ENCODE measurements at regions not wholly inside any gene's neighbourhood (a gene's known extent, or its start where the extent isn't known, plus 50 kb on each side); places are given as distances from the start of the nearest gene placed in this dataset.
A peak's percentile ranks its signal among the peaks of the same experiment; 100 is the strongest.

- Mint-ChIP-seq H3K27me3 (ENCODE audit: low read depth) (peaks cover 19% of the 10 kb centered on the region), H3K27ac (ENCODE audit: unreplicated experiment) (no peak overlapping the region), H3K4me3 (no peak overlapping the region), H3K36me3 (ENCODE audit: low read depth) (no peaks in the 10 kb centered on the region), H3K4me1 (peaks cover 4% of the 10 kb centered on the region), H3K9me3 (peaks cover 5% of the 10 kb centered on the region)
- TF ChIP-seq CTCF (conservative IDR thresholded peaks at IDR 0.05), result no peak
- DNase-seq (ENCODE audit: low read depth, low spot score), result no peak
Measured at GRCh38 chr13:26976313-26976712, 195.3 kb downstream of the USP12 start.

- Mint-ChIP-seq H3K27me3 (ENCODE audit: low read depth) (peaks cover 17% of the 10 kb centered on the region), H3K4me1 (peaks cover 4% of the 10 kb centered on the region), H3K27ac (ENCODE audit: unreplicated experiment) (no peak overlapping the region)
Measured at GRCh38 chr13:26973946-26974345, 197.7 kb downstream of the USP12 start.

GRCh38 chr13:26973295-26973694 lies 198.3 kb downstream of the USP12 start:
- Mint-ChIP-seq H3K4me3 (no peak overlapping the region), H3K36me3 (ENCODE audit: low read depth) (no peaks in the 10 kb centered on the region), H3K9me3 (peaks cover 5% of the 10 kb centered on the region), H3K27ac (ENCODE audit: unreplicated experiment) (no peak overlapping the region), H3K27me3 (ENCODE audit: low read depth) (peaks cover 14% of the 10 kb centered on the region), H3K4me1 (peaks cover 4% of the 10 kb centered on the region)
- DNase-seq (ENCODE audit: low read depth, low spot score), result no peak
- TF ChIP-seq CTCF (conservative IDR thresholded peaks at IDR 0.05), result no peak

More at GRCh38 chr13:26973946-26974345, 197.7 kb downstream of the USP12 start:
- peaks cover 5% of the 10 kb centered on the region for H3K9me3 Mint-ChIP-seq
- no peaks in the 10 kb centered on the region for H3K36me3 Mint-ChIP-seq (ENCODE audit: low read depth)
- DNase-seq (ENCODE audit: low read depth, low spot score), result no peak
- no peak overlapping the region for H3K4me3 Mint-ChIP-seq
- no peak for TF ChIP-seq CTCF (conservative IDR thresholded peaks at IDR 0.05)

- TF ChIP-seq CTCF (conservative IDR thresholded peaks at IDR 0.05), result peak; percentile 43
- Mint-ChIP-seq H3K27me3 (ENCODE audit: low read depth) (peaks cover 18% of the 10 kb centered on the region), H3K9me3 (peaks cover 5% of the 10 kb centered on the region), H3K4me1 (peaks cover 4% of the 10 kb centered on the region), H3K36me3 (ENCODE audit: low read depth) (no peaks in the 10 kb centered on the region), H3K4me3 (no peak overlapping the region), H3K27ac (ENCODE audit: unreplicated experiment) (no peak overlapping the region)
- DNase-seq (ENCODE audit: low read depth, low spot score), result no peak
Measured at GRCh38 chr13:26971990-26972887, 199.4 kb downstream of the USP12 start.

- Mint-ChIP-seq H3K9me3 (peaks cover 5% of the 10 kb centered on the region), H3K4me3 (no peak overlapping the region), H3K4me1 (peaks cover 7% of the 10 kb centered on the region), H3K36me3 (ENCODE audit: low read depth) (no peaks in the 10 kb centered on the region), H3K27me3 (ENCODE audit: low read depth) (peaks cover 28% of the 10 kb centered on the region), H3K27ac (ENCODE audit: unreplicated experiment) (no peak overlapping the region)
- no peak for TF ChIP-seq CTCF (conservative IDR thresholded peaks at IDR 0.05)
- DNase-seq (ENCODE audit: low read depth, low spot score), result no peak
Measured at GRCh38 chr13:26968431-26969341, 202.9 kb downstream of the USP12 start.
